Sigmoid colon (tissue), 4 donors: ENCODE measurements at regions not wholly inside any gene's neighbourhood (a gene's known extent, or its start where the extent isn't known, plus 50 kb on each side); places are given as distances from the start of the nearest gene placed in this dataset.

Experiments used
- EP300 ChIP-seq, 4 donors: sonication (generic); formaldehyde crosslinking; IDR thresholded peaks; one replicate each; pipeline ENCODE4 v1.6.1; 2017; ENCODE audit warnings: antibody characterized with exemption in 4 of 4
- POLR2A ChIP-seq, 2 donors: fragments of 450-650 bp; IDR thresholded peaks; one replicate each; pipeline ENCODE4 v1.6.1; 2016; ENCODE audit warnings: antibody characterized with exemption in 2 of 2, mild to moderate bottlenecking in 2 of 2, moderate library complexity in 2 of 2
- POLR2AphosphoS5 ChIP-seq, 4 donors: sonication (generic); formaldehyde crosslinking; IDR thresholded peaks; one replicate each; pipeline ENCODE4 v1.6.1; 2017; ENCODE audit warnings: antibody characterized with exemption in 4 of 4
- TF ChIP-seq, protein P1 (sequence below), 4 experiments: fragments of 450-650 bp in 3 of 4; fragments of 200-600 bp in 1 of 4; IDR thresholded peaks; one replicate each; pipeline ENCODE4 v1.5.1; 2016 to 2019; ENCODE audit warnings: antibody characterized with exemption in 4 of 4, mild to moderate bottlenecking in 3 of 4, moderate library complexity in 2 of 4

DNA sequence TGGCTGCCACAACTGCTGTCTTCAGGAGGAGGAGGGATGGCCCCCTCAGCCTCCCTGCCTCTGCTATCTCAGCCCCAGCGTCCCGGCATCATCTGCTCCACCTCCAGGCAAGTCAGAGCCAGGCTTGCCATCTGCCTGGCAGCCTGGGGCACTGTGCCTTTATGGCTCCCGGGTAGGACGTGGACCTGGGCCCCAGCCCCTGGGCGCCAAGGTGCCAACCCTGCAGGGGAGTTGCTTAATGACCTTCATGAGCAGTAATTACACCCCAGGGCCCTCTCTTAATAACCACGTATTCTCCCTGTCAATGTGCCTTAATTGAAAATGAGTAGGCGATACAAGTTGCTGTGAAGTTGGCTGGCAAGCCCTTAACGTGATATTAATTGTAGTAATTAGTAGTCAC lies 122.1 kb upstream of the MLN start:
- TF ChIP-seq, protein P1, sequence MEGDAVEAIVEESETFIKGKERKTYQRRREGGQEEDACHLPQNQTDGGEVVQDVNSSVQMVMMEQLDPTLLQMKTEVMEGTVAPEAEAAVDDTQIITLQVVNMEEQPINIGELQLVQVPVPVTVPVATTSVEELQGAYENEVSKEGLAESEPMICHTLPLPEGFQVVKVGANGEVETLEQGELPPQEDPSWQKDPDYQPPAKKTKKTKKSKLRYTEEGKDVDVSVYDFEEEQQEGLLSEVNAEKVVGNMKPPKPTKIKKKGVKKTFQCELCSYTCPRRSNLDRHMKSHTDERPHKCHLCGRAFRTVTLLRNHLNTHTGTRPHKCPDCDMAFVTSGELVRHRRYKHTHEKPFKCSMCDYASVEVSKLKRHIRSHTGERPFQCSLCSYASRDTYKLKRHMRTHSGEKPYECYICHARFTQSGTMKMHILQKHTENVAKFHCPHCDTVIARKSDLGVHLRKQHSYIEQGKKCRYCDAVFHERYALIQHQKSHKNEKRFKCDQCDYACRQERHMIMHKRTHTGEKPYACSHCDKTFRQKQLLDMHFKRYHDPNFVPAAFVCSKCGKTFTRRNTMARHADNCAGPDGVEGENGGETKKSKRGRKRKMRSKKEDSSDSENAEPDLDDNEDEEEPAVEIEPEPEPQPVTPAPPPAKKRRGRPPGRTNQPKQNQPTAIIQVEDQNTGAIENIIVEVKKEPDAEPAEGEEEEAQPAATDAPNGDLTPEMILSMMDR (IDR thresholded peaks at IDR 0.05) = no peak
- TF ChIP-seq POLR2A (IDR thresholded peaks at IDR 0.05) (no peak), POLR2AphosphoS5 (IDR thresholded peaks at IDR 0.05) (no peak), EP300 (IDR thresholded peaks at IDR 0.05) (no peak)
